Activated T-cell treated with anti-CD3 and anti-CD28 coated beads, Interleukin-2, amount 50 U/mL, for 72 hours (primary cell): ENCODE measurements at regions not wholly inside any gene's neighbourhood (a gene's known extent, or its start where the extent isn't known, plus 50 kb on each side); places are given as distances from the start of the nearest gene placed in this dataset.

Experiments
- ATAC-seq, 2 donors: fragments of 150-1000 bp; cut with Tn5 transposase; replicated peaks in 1 of 2; 2 replicates each; pipeline ENCODE4 v1.10.0; 2021; ENCODE audit warnings: moderate library complexity in 2 of 2, mild to moderate bottlenecking in 1 of 2
- DNase-seq, 2 donors: peaks; one replicate each; pipeline ENCODE4 v3.0.0; 2021 to 2022; ENCODE audit warnings: mixed read lengths in 1 of 2
- H3K27ac Mint-ChIP-seq: one replicate; pipeline ENCODE4 v1.8.0; 2022; ENCODE audit warnings: mild to moderate bottlenecking, moderate library complexity, mixed read lengths
- H3K27me3 Mint-ChIP-seq: one replicate; pipeline ENCODE4 v1.8.0; 2022; ENCODE audit warnings: low read depth, mixed read lengths
- H3K36me3 Mint-ChIP-seq, 2 donors: one replicate each; pipeline ENCODE4 v1.8.0; 2022; ENCODE audit warnings: mixed read lengths in 2 of 2, mild to moderate bottlenecking in 1 of 2; ENCODE audit not compliant: insufficient read depth in 2 of 2
- H3K4me1 Mint-ChIP-seq: one replicate; pipeline ENCODE4 v1.8.0; 2022; ENCODE audit warnings: low read depth, mixed read lengths
- H3K4me3 Mint-ChIP-seq, 2 donors: one replicate each; pipeline ENCODE4 v1.8.0; 2022; ENCODE audit warnings: mild to moderate bottlenecking in 2 of 2, mixed read lengths in 2 of 2, moderate library complexity in 2 of 2
- H3K9me3 Mint-ChIP-seq, 2 donors: one replicate each; pipeline ENCODE4 v1.8.0; 2022; ENCODE audit warnings: mixed read lengths in 2 of 2

- Mint-ChIP-seq H3K27me3 (peaks cover 45% of the 10 kb centered on the region), H3K27ac (no peak overlapping the region), H3K4me1 (no peaks in the 10 kb centered on the region), H3K4me3 (no peak overlapping the region), H3K9me3 (no peaks in the 10 kb centered on the region), H3K36me3 (no peaks in the 10 kb centered on the region)
- ATAC-seq (no peak), DNase-seq (no peak)
Measured at GRCh38 chrX:14083783-14084182, 54.1 kb upstream of the GEMIN8 start.

GRCh38 chrX:14079891-14080430, 50.3 kb upstream of the GEMIN8 start:
- Mint-ChIP-seq H3K4me1 (no peaks in the 10 kb centered on the region), H3K27me3 (peaks cover 29% of the 10 kb centered on the region), H3K9me3 (no peaks in the 10 kb centered on the region), H3K4me3 (no peak overlapping the region), H3K27ac (no peak overlapping the region), H3K36me3 (no peaks in the 10 kb centered on the region)
- ATAC-seq, result no peak
- DNase-seq, result no peak
